GM13976 (cell line): ENCODE measurements at regions not wholly inside any gene's neighbourhood (a gene's known extent, or its start where the extent isn't known, plus 50 kb on each side); places are given as distances from the start of the nearest gene placed in this dataset.

Experiments
- DNase-seq: peaks from one replicate; pipeline ENCODE4 v3.0.0; 2012; ENCODE audit warnings: low spot score
- in situ Hi-C: fragments of 300-500 bp; cut with MboI; formaldehyde crosslinking; loops from one replicate; pipeline ENCODE4 v1.12.0; 2022; ENCODE audit warnings: low sequenced_read_pairs, mixed read lengths, inconsistent platforms; ENCODE audit not compliant: unreplicated experiment
- TF ChIP-seq, protein P1 (sequence below): IDR thresholded peaks from 2 replicates; pipeline ENCODE4 v1.5.1; 2012; ENCODE audit warnings: borderline replicate concordance, mild to moderate bottlenecking; ENCODE audit not compliant: insufficient read depth; ENCODE audit errors: extremely low read depth, missing control alignments, control extremely low read depth

DNA sequence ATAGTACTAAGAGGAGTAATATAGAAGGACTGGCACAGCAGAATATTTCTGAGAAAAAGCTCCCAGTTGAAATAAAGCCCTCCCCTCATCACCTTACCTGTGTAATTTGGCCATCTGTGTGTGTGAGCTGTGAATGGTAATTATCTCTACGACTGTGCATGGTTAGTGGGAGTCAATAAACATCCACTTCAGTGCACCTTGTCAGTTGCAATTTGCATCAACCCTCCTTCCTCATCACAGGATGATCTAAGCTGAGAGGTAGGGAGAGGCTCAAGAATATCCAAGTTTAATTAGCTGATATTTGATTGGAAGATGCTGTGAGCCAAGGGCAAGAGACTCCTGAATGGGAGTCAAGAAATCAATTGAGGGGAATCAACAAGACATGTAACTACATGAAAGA lies 694.9 kb upstream of the KLHL29 start:
- TF ChIP-seq, protein P1, sequence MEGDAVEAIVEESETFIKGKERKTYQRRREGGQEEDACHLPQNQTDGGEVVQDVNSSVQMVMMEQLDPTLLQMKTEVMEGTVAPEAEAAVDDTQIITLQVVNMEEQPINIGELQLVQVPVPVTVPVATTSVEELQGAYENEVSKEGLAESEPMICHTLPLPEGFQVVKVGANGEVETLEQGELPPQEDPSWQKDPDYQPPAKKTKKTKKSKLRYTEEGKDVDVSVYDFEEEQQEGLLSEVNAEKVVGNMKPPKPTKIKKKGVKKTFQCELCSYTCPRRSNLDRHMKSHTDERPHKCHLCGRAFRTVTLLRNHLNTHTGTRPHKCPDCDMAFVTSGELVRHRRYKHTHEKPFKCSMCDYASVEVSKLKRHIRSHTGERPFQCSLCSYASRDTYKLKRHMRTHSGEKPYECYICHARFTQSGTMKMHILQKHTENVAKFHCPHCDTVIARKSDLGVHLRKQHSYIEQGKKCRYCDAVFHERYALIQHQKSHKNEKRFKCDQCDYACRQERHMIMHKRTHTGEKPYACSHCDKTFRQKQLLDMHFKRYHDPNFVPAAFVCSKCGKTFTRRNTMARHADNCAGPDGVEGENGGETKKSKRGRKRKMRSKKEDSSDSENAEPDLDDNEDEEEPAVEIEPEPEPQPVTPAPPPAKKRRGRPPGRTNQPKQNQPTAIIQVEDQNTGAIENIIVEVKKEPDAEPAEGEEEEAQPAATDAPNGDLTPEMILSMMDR = no peak
- in situ Hi-C loops = no loop called here
- no peak for DNase-seq

DNA sequence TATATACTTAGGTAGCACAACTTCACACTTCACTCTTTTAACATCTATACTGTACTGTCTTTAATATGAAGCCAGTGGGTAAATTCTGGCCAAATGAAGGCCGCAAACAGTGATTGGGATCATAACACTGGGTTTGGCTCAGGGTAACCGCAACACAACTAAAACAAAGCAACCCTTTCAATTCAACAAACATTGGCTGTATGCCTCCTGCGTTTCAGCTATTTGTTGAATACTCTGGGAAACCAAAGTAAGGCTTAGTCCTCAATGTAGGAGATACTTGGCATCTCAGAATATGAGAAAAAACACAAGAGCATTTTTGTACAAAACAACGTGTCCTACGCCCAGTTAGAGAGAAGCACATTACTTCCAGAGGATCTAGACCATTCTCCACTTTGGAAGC lies 693.3 kb upstream of the KLHL29 start:
- TF ChIP-seq, protein P1 = no peak
- no peak for DNase-seq
- in situ Hi-C loops = no loop called here

DNA sequence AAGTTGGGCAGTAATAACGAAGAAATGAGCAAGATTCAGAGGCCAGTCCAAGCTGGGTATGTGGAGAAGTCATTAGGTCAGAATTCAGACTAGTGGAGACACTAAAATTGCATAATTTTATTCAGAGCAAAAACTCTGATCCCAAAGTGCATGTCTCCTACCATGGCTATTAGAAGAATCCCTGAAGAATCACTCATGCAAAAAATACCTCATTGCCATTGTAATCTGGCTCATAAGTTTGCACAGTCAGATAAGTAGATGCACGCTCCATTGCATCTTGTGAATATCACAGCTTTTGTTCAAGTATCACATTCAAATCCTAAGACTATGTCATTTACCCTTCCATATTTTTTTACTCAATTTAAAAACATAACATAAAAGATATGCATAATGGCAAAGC lies 692.2 kb upstream of the KLHL29 start:
- DNase-seq = no peak
- TF ChIP-seq, protein P1 = no peak
- in situ Hi-C loops = no loop called here

DNA sequence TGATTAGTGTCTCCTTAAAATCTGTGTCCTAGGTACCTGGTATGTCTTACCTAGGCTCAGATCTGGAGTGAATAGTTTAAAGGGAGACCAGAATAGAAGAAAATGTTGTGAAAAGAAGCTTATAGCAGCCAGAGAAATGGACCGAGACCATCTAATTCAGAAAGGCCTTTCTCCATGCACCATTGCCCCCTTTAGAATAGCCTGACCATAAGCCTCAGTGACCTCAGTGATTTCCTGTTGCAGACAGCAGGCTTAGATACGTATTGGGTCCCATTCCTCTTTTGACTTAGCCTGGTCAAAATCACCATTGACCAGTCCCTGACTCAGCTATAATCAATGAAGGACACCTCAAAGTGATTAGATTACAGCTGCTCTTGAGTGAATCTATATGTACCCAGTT lies 690.7 kb upstream of the KLHL29 start:
- in situ Hi-C loops = no loop called here
- TF ChIP-seq, protein P1 = no peak
- no peak for DNase-seq

DNA sequence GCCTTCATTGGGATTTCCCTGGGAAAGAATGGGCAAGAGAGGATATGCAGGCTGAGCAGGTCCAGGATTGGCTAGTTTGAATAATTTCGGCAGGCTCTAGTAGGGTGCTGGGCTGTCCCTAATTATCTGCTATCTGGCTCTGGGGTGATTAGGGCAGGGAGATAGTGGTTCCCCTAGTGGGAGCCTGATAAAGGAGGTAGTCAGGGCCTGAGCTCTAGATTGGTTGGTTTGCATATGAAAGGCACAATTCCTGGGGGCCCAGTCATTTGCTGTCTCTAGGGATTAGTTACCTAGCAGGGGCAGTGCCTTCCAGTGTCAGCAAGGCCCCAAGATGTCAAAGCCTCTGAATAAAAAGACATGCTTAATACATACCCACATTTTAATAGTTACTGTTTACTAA lies 690.1 kb upstream of the KLHL29 start:
- in situ Hi-C loops = no loop called here

DNA sequence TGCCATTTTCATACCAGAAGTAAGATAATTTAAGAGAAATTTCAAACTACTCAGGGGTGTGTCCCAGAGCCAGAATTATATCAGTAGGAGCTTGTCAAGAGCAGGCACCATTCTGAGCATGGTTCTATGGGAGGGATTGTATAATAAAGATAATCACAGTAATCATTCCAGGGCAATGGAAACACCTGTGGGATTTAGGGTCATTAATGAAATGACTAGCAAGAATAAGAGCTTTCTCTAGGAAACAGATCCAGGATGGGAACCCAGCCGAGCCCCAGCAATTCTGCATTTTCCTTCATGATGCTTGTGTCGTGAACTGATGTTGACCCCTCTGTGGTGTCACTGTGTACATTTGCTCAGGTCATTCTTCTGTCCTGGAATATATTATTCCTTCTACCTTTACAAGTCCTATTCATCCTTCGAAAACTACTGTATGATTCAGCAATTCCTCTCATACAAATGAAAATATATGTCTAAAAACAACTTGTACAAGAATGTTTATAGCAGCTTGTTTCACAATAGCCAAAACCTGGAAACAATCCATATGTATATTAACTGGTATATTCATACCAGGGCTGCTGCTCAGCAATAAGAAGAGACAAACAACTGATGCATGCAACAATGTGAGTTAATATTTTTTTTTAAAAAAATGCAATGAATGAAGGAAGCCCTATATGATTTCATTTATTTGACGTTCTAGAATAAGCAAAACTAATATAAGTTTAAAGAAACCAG lies 687.8 kb upstream of the KLHL29 start:
- in situ Hi-C loops = no loop called here
- DNase-seq = no peak
- TF ChIP-seq, protein P1 = no peak

More for the DNA sequence above, 690.1 kb upstream of the KLHL29 start:
- TF ChIP-seq, protein P1 = no peak
- no peak for DNase-seq
